ENCODE measurements at regions not wholly inside any gene's neighbourhood (a gene's known extent, or its start where the extent isn't known, plus 50 kb on each side); places are given as distances from the start of the nearest gene placed in this dataset.

- DNase-seq: no peak
Observed at GRCh38 chr4:89416960-89417359, 109.4 kb upstream of the GPRIN3 start.

GRCh38 chr4:89413518-89413917, 105.9 kb upstream of the GPRIN3 start:
- DNase-seq: no peak

- peak; percentile 74 for DNase-seq
Observed at GRCh38 chr4:89411539-89412309, 104.1 kb upstream of the GPRIN3 start.

- no peak for DNase-seq
Observed at GRCh38 chr4:89410687-89411086, 103.1 kb upstream of the GPRIN3 start.

- DNase-seq: no peak
Observed at GRCh38 chr4:89404530-89404929, 96.9 kb upstream of the GPRIN3 start.

- DNase-seq: no peak
Observed at GRCh38 chr4:89403826-89404225, 96.2 kb upstream of the GPRIN3 start.

GRCh38 chr4:89400287-89401035, 92.9 kb upstream of the GPRIN3 start:
- DNase-seq: peak; percentile 55

GRCh38 chr4:89398644-89399043, 91.0 kb upstream of the GPRIN3 start:
- DNase-seq: no peak

GRCh38 chr4:89398146-89398545, 90.5 kb upstream of the GPRIN3 start:
- DNase-seq: no peak

- peak; percentile 51 for DNase-seq
Observed at GRCh38 chr4:89397441-89397840, 89.8 kb upstream of the GPRIN3 start.

- no peak for DNase-seq
Observed at GRCh38 chr4:89382439-89382838, 74.8 kb upstream of the GPRIN3 start.

- DNase-seq: no peak
Observed at GRCh38 chr4:89380980-89381379, 73.4 kb upstream of the GPRIN3 start.

GRCh38 chr4:89379511-89380044, 72.0 kb upstream of the GPRIN3 start:
- DNase-seq: no peak

- DNase-seq: no peak
Observed at GRCh38 chr4:89373394-89373793, 65.8 kb upstream of the GPRIN3 start.

- DNase-seq: no peak
Observed at GRCh38 chr4:89371614-89372013, 64.0 kb upstream of the GPRIN3 start.

- no peak for DNase-seq
Observed at GRCh38 chr4:89369581-89369980, 62.0 kb upstream of the GPRIN3 start.

- peak; percentile 12 for DNase-seq
Observed at GRCh38 chr4:89368861-89369260, 61.3 kb upstream of the GPRIN3 start.

- no peak for DNase-seq
Observed at GRCh38 chr4:89365776-89366175, 58.2 kb upstream of the GPRIN3 start.

- DNase-seq: no peak
Observed at GRCh38 chr4:89365375-89365774, 57.8 kb upstream of the GPRIN3 start.

- peak; percentile 70 for DNase-seq
Observed at GRCh38 chr4:89364541-89364940, 56.9 kb upstream of the GPRIN3 start.

GRCh38 chr4:89363786-89364185, 56.2 kb upstream of the GPRIN3 start:
- DNase-seq: no peak

- peak; percentile 48 for DNase-seq
Observed at GRCh38 chr4:89358935-89359638, 51.5 kb upstream of the GPRIN3 start.

- DNase-seq: no peak
Observed at GRCh38 chr4:89357787-89358186, 50.2 kb upstream of the GPRIN3 start.

All from NCI-H82 (cell line).